ENCODE measurements at regions not wholly inside any gene's neighbourhood (a gene's known extent, or its start where the extent isn't known, plus 50 kb on each side); places are given as distances from the start of the nearest gene placed in this dataset.
"Not testable (repeated sequence)": the region's sequence is repeated elsewhere in the genome, so short reads cannot be mapped to it uniquely, and the experiment has no call there.

DNA sequence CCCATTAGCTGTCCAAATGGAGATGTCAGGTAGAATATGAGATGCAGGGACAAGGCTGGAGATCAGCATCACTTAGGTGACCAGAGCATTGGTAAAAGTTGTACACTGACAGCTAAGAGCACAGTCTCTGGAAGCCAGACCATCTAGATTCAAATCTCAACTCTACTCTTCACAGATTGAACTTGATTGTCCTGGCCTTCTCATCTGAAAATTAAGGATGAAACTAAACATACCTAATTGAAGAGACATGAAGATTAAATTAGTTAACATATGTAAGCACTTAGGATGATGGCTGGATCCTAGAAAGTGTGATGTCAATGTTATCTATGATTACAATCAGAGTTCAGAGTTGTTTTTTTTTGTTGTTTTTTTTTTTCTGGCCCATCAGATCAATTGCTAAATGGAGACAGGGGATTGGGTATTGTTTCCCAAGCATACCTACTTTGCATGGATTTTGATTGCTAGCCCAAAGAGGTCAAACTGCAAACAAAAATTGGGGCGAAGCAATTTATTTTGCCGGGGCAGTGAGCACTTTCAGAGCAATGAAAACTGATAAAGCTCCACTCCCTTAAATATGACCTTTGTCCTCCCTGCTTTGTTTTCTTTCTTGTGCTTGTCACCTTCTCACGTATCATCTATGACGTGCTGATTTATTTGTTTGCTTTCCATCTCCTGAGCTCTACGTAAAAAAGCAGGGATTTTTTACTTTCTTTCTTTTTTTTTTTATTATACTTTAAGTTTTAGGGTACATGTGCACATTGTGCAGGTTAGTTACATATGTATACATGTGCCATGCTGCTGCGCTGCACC lies 217.6 kb upstream of the CPHXL start:
- no peak overlapping the region for H3K27ac Mint-ChIP-seq

DNA sequence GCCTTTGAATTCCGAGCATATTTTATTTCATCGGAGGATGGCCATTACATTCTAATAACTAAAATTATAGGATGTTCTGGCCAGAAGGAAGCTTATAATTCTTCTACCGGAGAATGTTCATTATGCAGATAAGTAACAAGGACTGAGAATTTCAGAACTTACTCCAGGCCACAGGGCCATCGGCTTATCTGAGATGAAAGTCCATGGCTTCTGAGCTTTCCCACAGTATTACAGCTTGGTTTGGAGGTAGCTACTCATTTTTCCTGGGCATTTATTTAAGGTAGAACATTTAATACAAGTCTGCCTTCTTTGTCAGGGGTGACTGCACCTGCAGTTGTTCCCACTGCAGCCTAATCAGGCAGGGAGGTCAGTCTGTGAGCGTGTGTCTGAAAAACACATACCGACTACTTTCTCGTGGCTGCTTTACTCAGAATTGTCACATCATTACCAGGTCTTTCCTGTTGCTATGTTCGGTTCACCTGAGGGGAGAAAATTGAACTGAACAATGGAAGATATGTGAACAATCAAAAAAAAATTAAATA lies 219.7 kb upstream of the CPHXL start:
- Mint-ChIP-seq H3K27ac (no peak overlapping the region), H3K4me1 (no peaks in the 10 kb centered on the region), H3K4me3 (no peak overlapping the region), H3K27me3 (no peaks in the 10 kb centered on the region), H3K36me3 (ENCODE audit: low read depth) (no peaks in the 10 kb centered on the region), H3K9me3 (no peaks in the 10 kb centered on the region)
- DNase-seq = no peak
- ChIA-PET CTCF (interaction anchor here (0.5 kb wide), 1 partner anchor 19 kb away, joined by 3 read pairs; no protein-coding TSS in a partner anchor), POLR2A (no interaction called here)

More for the DNA sequence above, 217.6 kb upstream of the CPHXL start:
- H3K4me1 Mint-ChIP-seq = no peaks in the 10 kb centered on the region
- H3K4me3 Mint-ChIP-seq = no peak overlapping the region
- H3K27me3 Mint-ChIP-seq = no peaks in the 10 kb centered on the region
- ChIA-PET CTCF (no interaction called here), POLR2A (no interaction called here)
- DNase-seq = no peak
- H3K36me3 Mint-ChIP-seq (ENCODE audit: low read depth) = no peaks in the 10 kb centered on the region
- no peaks in the 10 kb centered on the region for H3K9me3 Mint-ChIP-seq

GRCh38 chr16:75947626-75948239 lies 221.4 kb upstream of the CPHXL start:
- H3K27me3 Mint-ChIP-seq = no peaks in the 10 kb centered on the region
- DNase-seq = no peak
- no peak overlapping the region for H3K27ac Mint-ChIP-seq
- H3K9me3 Mint-ChIP-seq = no peaks in the 10 kb centered on the region
- H3K4me1 Mint-ChIP-seq = no peaks in the 10 kb centered on the region
- POLR2A ChIA-PET = no interaction called here
- no peaks in the 10 kb centered on the region for H3K36me3 Mint-ChIP-seq (ENCODE audit: low read depth)
- H3K4me3 Mint-ChIP-seq = no peak overlapping the region
- CTCF ChIA-PET = no interaction called here

DNA sequence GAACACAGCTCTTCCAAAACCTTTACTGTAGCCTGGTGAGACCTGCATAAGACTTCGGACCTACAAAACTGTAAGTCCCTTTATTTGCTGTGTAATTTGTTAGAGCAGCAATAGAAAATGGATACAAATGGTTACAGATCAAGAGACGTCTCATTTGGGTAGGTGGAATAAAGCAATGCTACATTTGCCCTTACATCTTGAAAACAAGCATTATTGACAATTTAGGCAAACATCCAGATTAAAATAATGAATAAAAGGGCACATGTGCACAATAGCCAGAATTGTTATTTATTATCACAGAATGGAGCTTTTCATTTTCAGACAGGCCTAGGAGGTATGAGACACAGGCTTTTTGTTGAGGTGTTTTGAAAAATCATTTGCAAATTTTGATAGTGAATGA lies 222.2 kb upstream of the CPHXL start:
- DNase-seq = no peak
- Mint-ChIP-seq H3K9me3 (no peaks in the 10 kb centered on the region), H3K27ac (no peak overlapping the region), H3K4me1 (no peaks in the 10 kb centered on the region), H3K36me3 (ENCODE audit: low read depth) (no peaks in the 10 kb centered on the region), H3K27me3 (no peaks in the 10 kb centered on the region), H3K4me3 (no peak overlapping the region)
- POLR2A ChIA-PET = no interaction called here
- CTCF ChIA-PET = no interaction called here

- ChIA-PET POLR2A (no interaction called here), CTCF (no interaction called here)
- Mint-ChIP-seq H3K27me3 (no peaks in the 10 kb centered on the region), H3K4me3 (no peak overlapping the region), H3K27ac (no peak overlapping the region), H3K4me1 (no peaks in the 10 kb centered on the region), H3K9me3 (no peaks in the 10 kb centered on the region), H3K36me3 (ENCODE audit: low read depth) (no peaks in the 10 kb centered on the region)
- no peak for DNase-seq
Observed at GRCh38 chr16:75948886-75949285, 222.6 kb upstream of the CPHXL start.

- no peaks in the 10 kb centered on the region for H3K27me3 Mint-ChIP-seq
- POLR2A ChIA-PET = no interaction called here
- no peaks in the 10 kb centered on the region for H3K9me3 Mint-ChIP-seq
- DNase-seq = no peak
- H3K36me3 Mint-ChIP-seq (ENCODE audit: low read depth) = no peaks in the 10 kb centered on the region
- H3K4me3 Mint-ChIP-seq = no peak overlapping the region
- CTCF ChIA-PET = no interaction called here
- no peaks in the 10 kb centered on the region for H3K4me1 Mint-ChIP-seq
- H3K27ac Mint-ChIP-seq = no peak overlapping the region
Observed at GRCh38 chr16:75952124-75952523, 225.8 kb upstream of the CPHXL start.

GRCh38 chr16:75957870-75958269 lies 231.6 kb upstream of the CPHXL start:
- H3K9me3 Mint-ChIP-seq = no peaks in the 10 kb centered on the region
- ChIA-PET POLR2A (no interaction called here), CTCF (no interaction called here)
- H3K27me3 Mint-ChIP-seq = no peaks in the 10 kb centered on the region
- H3K27ac Mint-ChIP-seq = no peak overlapping the region
- H3K4me3 Mint-ChIP-seq = no peak overlapping the region
- H3K36me3 Mint-ChIP-seq (ENCODE audit: low read depth) = no peaks in the 10 kb centered on the region
- H3K4me1 Mint-ChIP-seq = no peaks in the 10 kb centered on the region
- no peak for DNase-seq

GRCh38 chr16:75965504-75966374 lies 239.4 kb upstream of the CPHXL start:
- ChIA-PET CTCF (no interaction called here), POLR2A (interaction anchor here (0.7 kb wide), 1 partner anchor 393 kb away, joined by 3 read pairs; no protein-coding TSS in a partner anchor)
- no peak for DNase-seq
- no peaks in the 10 kb centered on the region for H3K27me3 Mint-ChIP-seq
- no peaks in the 10 kb centered on the region for H3K9me3 Mint-ChIP-seq
- H3K27ac Mint-ChIP-seq = no peak overlapping the region
- H3K4me1 Mint-ChIP-seq = no peaks in the 10 kb centered on the region
- no peaks in the 10 kb centered on the region for H3K36me3 Mint-ChIP-seq (ENCODE audit: low read depth)
- H3K4me3 Mint-ChIP-seq = no peak overlapping the region

DNA sequence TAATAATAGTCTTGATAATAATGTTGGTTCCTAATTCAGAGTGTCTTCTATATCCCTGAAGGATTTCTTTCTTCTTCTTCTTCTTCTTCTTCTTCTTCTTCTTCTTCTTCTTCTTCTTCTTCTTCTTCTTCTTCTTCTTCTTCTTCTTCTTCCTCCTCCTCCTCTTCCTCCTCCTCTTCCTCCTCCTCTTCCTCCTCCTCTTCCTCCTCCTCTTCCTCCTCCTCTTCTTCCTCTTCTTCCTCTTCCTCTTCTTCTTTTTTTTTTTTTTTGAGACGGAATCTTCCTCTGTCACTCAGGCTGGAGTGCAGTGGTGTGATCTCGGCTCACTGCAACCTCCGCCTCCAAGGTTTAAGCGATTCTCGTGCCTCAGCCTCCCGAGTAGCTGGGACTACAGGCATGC lies 242.8 kb upstream of the CPHXL start:
- POLR2A ChIA-PET; H3K27ac Mint-ChIP-seq; CTCF ChIA-PET; DNase-seq; H3K36me3 Mint-ChIP-seq (ENCODE audit: low read depth); H3K27me3 Mint-ChIP-seq; H3K4me1 Mint-ChIP-seq; H3K4me3 Mint-ChIP-seq; H3K9me3 Mint-ChIP-seq: not testable (repeated sequence)

GRCh38 chr16:75971334-75971733 lies 245.0 kb upstream of the CPHXL start:
- ChIA-PET CTCF (no interaction called here), POLR2A (no interaction called here)
- no peak overlapping the region for H3K4me3 Mint-ChIP-seq
- H3K9me3 Mint-ChIP-seq = no peaks in the 10 kb centered on the region
- H3K36me3 Mint-ChIP-seq (ENCODE audit: low read depth) = no peaks in the 10 kb centered on the region
- no peak overlapping the region for H3K27ac Mint-ChIP-seq
- no peaks in the 10 kb centered on the region for H3K4me1 Mint-ChIP-seq
- H3K27me3 Mint-ChIP-seq = no peaks in the 10 kb centered on the region
- no peak for DNase-seq

DNA sequence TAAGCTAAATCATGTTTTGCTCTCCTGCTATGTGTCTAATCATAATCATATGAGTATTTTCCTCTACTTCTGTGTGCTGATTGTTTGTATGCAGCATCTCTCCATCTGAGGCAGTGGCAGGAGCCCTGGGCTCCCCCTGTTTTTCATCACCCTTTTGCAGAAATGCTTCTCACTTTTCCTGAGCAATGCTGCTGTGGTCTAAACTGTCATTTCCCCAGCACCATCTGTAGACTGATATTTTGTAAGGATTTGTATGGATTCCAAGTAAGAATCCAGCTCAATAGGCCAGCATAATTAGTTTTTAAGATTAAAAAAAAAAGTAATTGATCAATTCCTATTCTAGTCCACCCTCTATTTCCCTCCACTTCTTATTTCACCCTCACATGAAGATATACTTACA lies 257.0 kb upstream of the CPHXL start:
- POLR2A ChIA-PET = no interaction called here
- Mint-ChIP-seq H3K27ac (no peak overlapping the region), H3K4me1 (no peaks in the 10 kb centered on the region), H3K4me3 (no peak overlapping the region), H3K9me3 (no peaks in the 10 kb centered on the region), H3K36me3 (ENCODE audit: low read depth) (no peaks in the 10 kb centered on the region), H3K27me3 (no peaks in the 10 kb centered on the region)
- no peak for DNase-seq
- CTCF ChIA-PET = no interaction called here

- Mint-ChIP-seq H3K36me3 (ENCODE audit: low read depth) (no peaks in the 10 kb centered on the region), H3K4me1 (no peaks in the 10 kb centered on the region), H3K4me3 (no peak overlapping the region), H3K9me3 (no peaks in the 10 kb centered on the region), H3K27me3 (no peaks in the 10 kb centered on the region), H3K27ac (no peak overlapping the region)
- POLR2A ChIA-PET = no interaction called here
- CTCF ChIA-PET = no interaction called here
- no peak for DNase-seq
Observed at GRCh38 chr16:75983741-75984381, 257.6 kb upstream of the CPHXL start.

DNA sequence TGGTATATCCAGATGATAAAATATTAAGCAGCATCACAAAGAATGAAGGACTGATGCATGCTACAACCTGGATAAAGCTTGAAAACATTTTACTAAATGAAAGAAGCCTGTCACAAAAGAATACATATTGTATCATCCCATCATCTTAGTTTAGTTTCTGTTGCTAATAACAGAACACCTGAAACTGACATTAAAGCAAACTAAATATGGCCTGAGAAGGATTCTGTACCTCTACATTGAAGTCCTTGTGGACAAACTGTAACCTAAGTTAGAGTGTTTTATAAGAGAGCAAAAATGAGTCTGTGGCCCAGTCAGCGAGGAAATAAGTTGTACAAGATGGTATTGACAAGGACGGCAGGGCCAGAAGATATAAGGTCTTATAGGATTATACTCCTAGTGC lies 261.0 kb upstream of the CPHXL start:
- Mint-ChIP-seq H3K27me3 (no peaks in the 10 kb centered on the region), H3K36me3 (ENCODE audit: low read depth) (no peaks in the 10 kb centered on the region), H3K27ac (no peak overlapping the region), H3K4me1 (no peaks in the 10 kb centered on the region), H3K9me3 (no peaks in the 10 kb centered on the region), H3K4me3 (no peak overlapping the region)
- ChIA-PET CTCF (no interaction called here), POLR2A (no interaction called here)
- DNase-seq = no peak
